Urinary bladder (tissue), 3 donors: ENCODE measurements at regions not wholly inside any gene's neighbourhood (a gene's known extent, or its start where the extent isn't known, plus 50 kb on each side); places are given as distances from the start of the nearest gene placed in this dataset.
"Not testable (repeated sequence)": the region's sequence is repeated elsewhere in the genome, so short reads cannot be mapped to it uniquely, and the experiment has no call there.

Source experiments
- DNase-seq: peaks from one replicate; pipeline ENCODE4 v3.0.0-alpha.2; 2015; ENCODE audit errors: extremely low spot score
- H3K27ac ChIP-seq: one replicate; pipeline ENCODE4 v1.5.1; 2013; ENCODE audit warnings: low read depth, mild to moderate bottlenecking, moderate library complexity
- H3K36me3 ChIP-seq: one replicate; pipeline ENCODE4 v1.6.1; 2013; ENCODE audit warnings: mild to moderate bottlenecking, moderate library complexity; ENCODE audit not compliant: insufficient read depth
- H3K4me1 ChIP-seq: one replicate; pipeline ENCODE4 v1.6.1; 2013; ENCODE audit warnings: mild to moderate bottlenecking, moderate library complexity; ENCODE audit not compliant: insufficient read depth
- H3K4me3 ChIP-seq: one replicate; pipeline ENCODE4 v1.5.1; 2013; ENCODE audit warnings: low read depth, low read length
- WGBS: extraction: QIAGEN DNeasy Blood & Tissue Kit; methylation state at CpG from one replicate; pipeline ENCODE4 v1.1.7; 2013; 5-methylcytosine and 5-hydroxymethylcytosine counted together
- donor health status: healthy with polysubstance abuse.
- donor health status: healthy.

DNA sequence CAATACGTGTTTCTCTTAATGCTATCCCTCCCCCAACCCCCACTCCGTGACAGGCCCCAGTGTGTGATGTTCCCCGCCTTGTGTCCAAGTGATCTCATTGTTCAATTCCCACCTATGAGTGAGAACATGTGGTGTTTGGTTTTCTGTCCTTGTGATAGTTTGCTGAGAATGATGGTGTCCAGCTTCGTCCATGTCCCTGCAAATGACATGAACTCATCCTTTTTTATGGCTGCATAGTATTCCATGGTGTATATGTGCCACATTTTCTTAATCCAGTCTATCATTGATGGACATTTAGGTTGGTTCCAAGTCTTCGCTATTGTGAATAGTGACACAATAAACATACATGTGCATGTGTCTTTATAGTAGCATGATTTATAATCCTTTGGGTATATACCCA lies 52.5 kb downstream of the KIAA0408 start:
- not testable (repeated sequence) for H3K4me3 ChIP-seq, DNase-seq, H3K4me1 ChIP-seq, H3K27ac ChIP-seq, H3K36me3 ChIP-seq
- WGBS: 92% methylated on average over 5 of the region's 5 CpGs

- Histone ChIP-seq H3K36me3 (no peaks in the 10 kb centered on the region), H3K4me1 (no peaks in the 10 kb centered on the region), H3K4me3 (no peak overlapping the region), H3K27ac (no peak overlapping the region)
- WGBS: 71% methylated on average over 3 of the region's 3 CpGs
- DNase-seq: no peak
Measured at GRCh38 chr6:127406122-127406521, 53.1 kb downstream of the KIAA0408 start.

- no peak for DNase-seq
- Histone ChIP-seq H3K4me3 (no peak overlapping the region), H3K27ac (no peak overlapping the region), H3K36me3 (no peaks in the 10 kb centered on the region), H3K4me1 (no peaks in the 10 kb centered on the region)
- 62% methylated on average over 3 of the region's 3 CpGs for WGBS
Measured at GRCh38 chr6:127404594-127405178, 54.5 kb downstream of the KIAA0408 start.

GRCh38 chr6:127404133-127404532 lies 55.1 kb downstream of the KIAA0408 start:
- no peak overlapping the region for H3K4me3 ChIP-seq
- DNase-seq: no peak
- no peak overlapping the region for H3K27ac ChIP-seq
- H3K4me1 ChIP-seq: no peaks in the 10 kb centered on the region
- no peaks in the 10 kb centered on the region for H3K36me3 ChIP-seq

GRCh38 chr6:127403636-127404035 lies 55.6 kb downstream of the KIAA0408 start:
- no peaks in the 10 kb centered on the region for H3K36me3 ChIP-seq
- WGBS: 84% methylated on average over 2 of the region's 2 CpGs
- no peaks in the 10 kb centered on the region for H3K4me1 ChIP-seq
- no peak overlapping the region for H3K27ac ChIP-seq
- no peak for DNase-seq
- no peak overlapping the region for H3K4me3 ChIP-seq

DNA sequence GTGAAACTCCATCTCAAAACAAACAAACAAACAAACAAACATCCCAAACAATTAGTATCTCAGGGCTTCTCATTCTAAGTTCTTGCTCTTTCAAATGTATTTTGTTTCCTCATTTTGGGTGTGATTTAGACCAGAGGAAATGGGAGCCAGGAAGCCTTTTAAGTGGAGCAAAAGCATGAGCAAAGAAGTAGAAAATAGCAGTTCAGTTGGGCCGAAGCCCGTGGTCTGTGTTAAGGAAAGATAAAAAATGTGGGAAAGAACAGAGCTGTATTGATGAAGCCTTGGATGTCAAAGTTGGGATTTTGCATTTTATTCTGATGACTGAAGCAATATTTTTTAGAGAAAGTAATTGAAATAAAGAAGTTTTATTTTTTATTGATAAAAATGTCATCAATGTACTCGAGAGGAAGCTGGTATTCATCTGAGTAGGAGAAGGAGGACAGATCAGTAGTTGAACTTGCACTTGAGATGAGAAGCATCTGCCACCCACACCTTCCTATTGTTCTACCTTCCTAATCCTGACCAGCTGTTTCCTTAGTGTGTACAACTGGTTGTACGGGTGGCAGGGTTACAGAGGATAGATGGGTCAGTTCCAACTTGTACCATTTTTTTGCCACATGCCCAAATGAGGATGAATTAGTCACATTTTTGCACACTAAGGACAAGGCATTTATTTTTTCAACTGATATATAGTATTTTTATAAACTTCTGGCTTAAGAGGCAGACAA lies 56.1 kb downstream of the KIAA0408 start:
- 83% methylated on average over 4 of the region's 4 CpGs for WGBS
- no peak overlapping the region for H3K27ac ChIP-seq
- no peak overlapping the region for H3K4me3 ChIP-seq
- DNase-seq: no peak
- no peaks in the 10 kb centered on the region for H3K4me1 ChIP-seq
- H3K36me3 ChIP-seq: no peaks in the 10 kb centered on the region

DNA sequence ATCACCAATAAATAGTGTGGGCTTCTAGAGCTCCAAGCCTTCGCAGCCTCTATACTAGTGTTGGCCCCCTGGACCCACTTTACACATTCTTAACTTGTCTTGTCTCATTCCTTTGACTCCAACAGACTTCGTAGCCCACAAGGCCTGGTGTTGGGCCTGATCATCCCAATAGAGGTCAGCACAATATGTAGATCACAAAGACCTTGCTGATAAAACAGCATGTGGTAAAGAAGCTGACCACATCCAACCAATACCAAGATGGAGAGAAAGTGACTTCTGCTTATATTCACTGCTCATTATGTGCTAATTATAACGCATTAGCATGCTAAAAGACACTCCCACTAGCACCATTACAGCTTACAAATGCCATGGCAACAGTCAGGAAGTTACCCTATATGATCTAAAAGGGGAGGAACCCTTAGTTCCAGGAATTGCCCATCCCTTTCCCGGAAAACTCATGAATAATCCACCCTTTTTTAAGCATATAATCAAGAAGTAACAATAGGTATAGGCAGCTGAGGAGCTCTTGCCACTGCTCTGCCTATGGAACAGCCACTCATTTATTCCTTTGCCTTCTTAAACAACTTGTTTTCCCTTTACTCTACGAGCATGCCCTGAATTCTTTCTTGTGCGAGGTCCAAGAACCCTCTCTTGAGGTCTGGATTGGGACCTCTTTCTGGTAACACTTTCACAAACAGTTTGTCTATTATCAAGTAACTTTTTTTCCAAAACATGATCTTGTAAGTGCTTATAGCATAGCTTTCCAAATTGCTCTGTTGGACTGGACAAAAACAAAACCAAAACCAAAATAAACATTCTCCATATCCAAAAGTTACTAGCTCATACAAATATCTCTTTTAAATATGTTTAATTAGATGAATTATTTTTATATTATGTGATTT lies 54.6 kb upstream of the ECHDC1 start:
- no peak overlapping the region for H3K4me3 ChIP-seq
- H3K4me1 ChIP-seq: no peaks in the 10 kb centered on the region
- DNase-seq: no peak
- 75% methylated on average over 6 of the region's 6 CpGs for WGBS
- no peaks in the 10 kb centered on the region for H3K36me3 ChIP-seq
- H3K27ac ChIP-seq: peak overlapping the region; percentile 24

DNA sequence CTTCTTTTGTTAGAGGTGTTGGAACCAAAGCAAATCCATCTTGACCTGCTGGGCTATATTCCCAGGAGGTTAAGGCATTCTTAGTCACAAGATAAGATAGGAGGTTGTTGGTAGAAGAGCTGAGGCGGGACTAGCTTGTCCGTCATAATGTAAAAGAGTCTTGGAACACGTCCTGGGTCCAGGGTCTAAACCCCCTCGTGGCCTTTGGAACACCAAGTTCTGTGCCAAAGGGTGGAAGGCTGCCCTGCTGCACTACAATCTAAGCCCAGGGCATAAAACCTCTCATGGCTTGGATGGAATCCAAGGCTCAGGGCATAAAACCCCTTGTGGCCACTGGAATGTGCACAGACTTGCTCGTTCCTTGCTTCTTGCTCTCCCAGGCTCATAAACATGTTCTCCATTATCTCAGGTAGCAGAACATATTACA lies 53.8 kb upstream of the ECHDC1 start:
- H3K4me3 ChIP-seq, DNase-seq, H3K4me1 ChIP-seq, H3K36me3 ChIP-seq: not testable (repeated sequence)
- peak overlapping the region; percentile 24 for H3K27ac ChIP-seq
- WGBS: 54% methylated on average over 5 of the region's 5 CpGs
